NCI-H146 (cell line): ENCODE measurements at regions not wholly inside any gene's neighbourhood (a gene's known extent, or its start where the extent isn't known, plus 50 kb on each side); places are given as distances from the start of the nearest gene placed in this dataset.
"Not testable (repeated sequence)": the region's sequence is repeated elsewhere in the genome, so short reads cannot be mapped to it uniquely, and the experiment has no call there.

Experiments used
- DNase-seq: peaks from one replicate; lab custom pipeline; 2025; lab: John Stamatoyannopoulos, UW

GRCh38 chr3:61444782-61445181 lies 116.6 kb upstream of the PTPRG start:
- no peak for DNase-seq

GRCh38 chr3:61445924-61446323 lies 115.4 kb upstream of the PTPRG start:
- DNase-seq: no peak

GRCh38 chr3:61446341-61446740 lies 115.0 kb upstream of the PTPRG start:
- DNase-seq: no peak

DNA sequence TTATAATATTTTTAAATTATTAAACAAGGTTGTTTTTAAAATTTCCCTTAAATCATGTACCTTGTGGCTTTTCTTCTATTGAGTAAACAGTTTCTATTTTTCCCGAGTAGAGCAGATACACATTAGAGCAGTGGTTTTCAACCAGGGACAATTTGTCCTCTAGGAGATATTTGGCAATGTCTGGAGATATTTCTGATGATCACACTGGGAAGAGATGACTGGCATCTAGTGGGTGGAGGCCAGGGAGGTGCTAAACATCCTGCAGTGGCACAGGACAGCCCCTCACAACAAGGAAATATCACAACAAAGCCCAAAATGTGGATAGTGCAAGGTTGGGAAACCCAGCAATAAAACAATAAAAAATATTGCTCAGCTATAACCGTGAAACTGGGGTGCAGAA lies 113.0 kb upstream of the PTPRG start:
- no peak for DNase-seq

DNA sequence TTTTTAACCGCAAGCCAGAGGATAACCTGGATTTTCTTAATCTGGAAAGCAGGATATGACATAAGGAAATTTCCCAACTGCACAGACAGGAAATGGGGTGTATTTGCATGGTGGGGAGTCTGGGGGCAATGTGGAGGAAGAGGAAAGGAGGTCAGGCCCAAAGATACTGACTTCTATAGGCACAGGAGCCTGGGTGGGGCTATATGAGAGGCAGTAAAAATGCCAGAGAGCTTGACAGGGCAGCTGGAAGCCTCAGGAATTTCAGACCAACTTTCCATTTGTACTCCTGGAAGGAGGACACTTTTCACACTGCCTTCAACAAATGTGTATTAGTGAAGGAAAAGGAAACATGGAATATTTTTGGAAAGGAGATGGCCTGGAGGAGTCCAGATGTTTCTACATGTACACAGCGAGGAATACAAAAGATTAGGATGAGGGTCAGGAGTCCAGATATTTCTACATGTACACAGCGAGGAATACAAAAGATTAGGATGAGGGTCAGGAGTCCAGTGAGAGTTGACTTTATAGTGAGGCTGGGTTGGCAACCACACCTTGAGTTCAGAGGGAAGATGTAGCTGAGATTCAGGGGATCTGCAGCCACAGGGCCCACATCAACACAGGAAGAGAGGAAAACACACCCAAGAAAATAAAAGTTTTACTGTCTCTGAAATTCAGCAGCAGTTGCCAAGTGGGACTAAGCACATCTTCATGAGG lies 111.9 kb upstream of the PTPRG start:
- no peak for DNase-seq

DNA sequence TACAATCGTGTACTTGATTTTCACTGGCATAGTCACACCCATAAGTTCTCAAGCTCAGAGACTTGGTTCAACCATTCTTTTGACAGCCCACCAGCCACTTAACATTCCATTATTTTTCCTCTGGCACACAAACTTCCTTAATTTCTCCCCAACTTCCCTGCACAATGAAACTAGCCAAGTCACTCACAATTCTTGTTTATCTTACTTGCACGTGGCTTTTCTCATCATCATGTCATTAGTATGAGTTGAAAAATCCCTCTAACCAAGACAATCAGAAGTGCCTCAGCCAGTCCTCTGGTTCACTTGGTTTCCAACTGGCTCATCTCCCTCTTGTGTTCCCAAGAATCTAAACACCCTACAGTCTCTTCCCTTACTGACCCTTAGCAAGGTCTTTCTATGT lies 110.5 kb upstream of the PTPRG start:
- no peak for DNase-seq

- no peak for DNase-seq
These were observed 109.5 kb upstream of the PTPRG start for GRCh38 chr3:61451841-61452240.

GRCh38 chr3:61452535-61453090 lies 108.8 kb upstream of the PTPRG start:
- DNase-seq: no peak

DNA sequence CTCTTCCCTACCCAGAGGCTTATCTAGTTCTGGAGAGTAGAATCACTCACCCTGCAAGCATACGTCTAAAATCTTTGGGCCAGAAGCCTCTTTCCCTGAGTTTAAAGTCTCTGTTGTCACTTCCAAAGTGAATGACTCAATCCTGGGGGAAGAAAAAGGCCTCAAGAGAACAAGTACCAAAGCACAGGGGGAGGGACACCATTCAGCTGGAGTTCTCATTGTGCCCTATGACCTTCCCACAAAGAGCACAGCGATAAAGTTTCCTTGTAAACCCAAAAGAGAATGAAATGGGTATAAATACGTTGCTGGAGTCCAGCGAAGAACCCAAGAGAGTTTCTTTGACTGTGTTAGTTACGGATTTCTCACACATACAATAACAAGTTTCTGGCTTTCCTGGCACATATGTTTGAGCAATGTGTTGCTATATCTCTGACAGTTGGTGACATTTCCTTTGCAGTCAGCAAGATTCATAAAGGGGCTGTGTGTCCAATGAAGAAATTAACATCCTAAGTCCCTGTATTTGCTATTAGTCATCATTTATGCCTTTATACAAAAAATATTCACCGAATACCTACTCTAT lies 107.3 kb upstream of the PTPRG start:
- DNase-seq: no peak

DNA sequence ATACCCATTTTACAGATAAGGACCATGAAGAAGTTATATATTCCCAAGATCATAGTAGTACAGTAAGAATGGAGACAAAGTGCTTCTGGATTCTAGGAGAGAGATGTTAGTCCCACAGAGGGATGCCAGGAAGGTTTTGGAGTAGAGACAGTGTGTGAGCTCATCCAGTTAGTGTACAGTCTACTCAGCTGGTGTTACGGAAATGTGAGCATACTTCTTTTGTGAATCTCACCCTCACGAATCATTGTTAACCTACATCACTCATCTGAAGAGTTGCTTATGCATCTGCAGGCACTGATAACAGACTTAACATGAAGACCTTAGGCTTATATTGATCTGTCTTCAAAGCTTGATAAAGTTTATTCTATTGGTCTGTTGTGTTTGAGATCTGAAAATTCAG lies 106.6 kb upstream of the PTPRG start:
- no peak for DNase-seq

GRCh38 chr3:61460636-61461035 lies 100.7 kb upstream of the PTPRG start:
- no peak for DNase-seq

- DNase-seq: no peak
These were observed 98.2 kb upstream of the PTPRG start for GRCh38 chr3:61463191-61463590.

GRCh38 chr3:61464518-61465140 lies 96.7 kb upstream of the PTPRG start:
- peak; percentile 13 for DNase-seq

- DNase-seq: no peak
These were observed 95.0 kb upstream of the PTPRG start for GRCh38 chr3:61466357-61466756.

- DNase-seq: no peak
These were observed 77.4 kb upstream of the PTPRG start for GRCh38 chr3:61483997-61484396.

GRCh38 chr3:61493339-61493738 lies 68.0 kb upstream of the PTPRG start:
- DNase-seq: no peak

DNA sequence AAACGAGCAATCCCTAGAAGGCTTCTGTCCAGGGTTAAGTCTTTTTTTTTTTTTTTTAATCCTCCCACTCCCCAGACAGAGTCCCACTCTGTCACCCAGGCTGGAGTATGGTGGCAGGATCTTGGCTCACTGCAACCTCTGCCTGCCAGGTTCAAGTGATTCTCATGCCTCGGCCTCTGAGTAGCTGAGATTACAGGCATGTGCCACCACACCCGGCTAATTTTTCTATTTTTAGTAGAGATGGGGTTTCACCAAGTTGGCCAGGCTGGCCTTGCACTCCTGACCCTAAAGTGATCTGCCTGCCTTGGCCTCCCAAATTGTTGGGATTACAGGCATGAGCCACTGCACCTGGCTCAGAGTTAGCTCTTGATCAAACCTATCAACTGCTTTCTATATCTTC lies 67.1 kb upstream of the PTPRG start:
- DNase-seq: not testable (repeated sequence)

GRCh38 chr3:61497463-61497862 lies 63.9 kb upstream of the PTPRG start:
- DNase-seq: no peak

DNA sequence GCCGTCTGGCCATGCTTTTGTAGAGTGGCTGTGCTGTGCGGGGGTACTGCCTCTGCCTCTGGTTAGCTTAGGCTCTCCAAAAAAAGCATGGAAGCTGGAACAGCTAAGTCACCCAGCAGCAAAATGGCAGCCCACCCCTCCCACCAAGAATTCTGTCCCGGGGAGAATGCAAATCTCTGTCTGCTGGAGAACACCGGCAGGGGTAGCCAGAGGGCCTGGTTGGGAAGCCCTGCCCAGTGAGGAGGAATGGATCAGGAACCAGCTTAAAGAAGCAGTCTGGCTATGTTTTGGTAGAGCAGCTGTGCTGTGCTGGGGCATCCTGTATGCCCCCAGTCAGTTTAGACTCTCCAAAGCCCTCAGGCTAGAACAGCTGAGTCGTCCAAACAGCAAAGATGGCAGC lies 56.2 kb upstream of the PTPRG start:
- DNase-seq: no peak

DNA sequence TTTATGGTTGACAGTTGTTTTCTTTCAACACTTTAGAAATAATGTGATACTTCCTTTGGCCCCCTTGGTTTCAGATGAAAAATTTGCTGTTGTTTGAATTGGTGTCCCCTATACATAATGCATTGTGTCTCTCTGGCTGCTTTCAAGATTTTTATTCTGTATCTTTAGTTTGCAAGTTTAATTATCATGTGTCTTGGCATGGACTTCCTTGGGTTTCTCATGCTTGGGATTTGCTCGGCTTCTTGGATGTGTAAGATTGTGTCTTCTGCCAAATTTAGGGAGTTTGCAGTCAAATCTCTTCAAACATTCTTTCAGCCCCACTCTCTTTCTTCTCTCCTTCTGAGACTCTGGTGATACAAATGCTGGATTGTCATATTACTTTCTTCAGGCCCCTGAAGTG lies 53.4 kb upstream of the PTPRG start:
- no peak for DNase-seq
